ENCODE measurements at regions not wholly inside any gene's neighbourhood (a gene's known extent, or its start where the extent isn't known, plus 50 kb on each side); places are given as distances from the start of the nearest gene placed in this dataset.

DNA sequence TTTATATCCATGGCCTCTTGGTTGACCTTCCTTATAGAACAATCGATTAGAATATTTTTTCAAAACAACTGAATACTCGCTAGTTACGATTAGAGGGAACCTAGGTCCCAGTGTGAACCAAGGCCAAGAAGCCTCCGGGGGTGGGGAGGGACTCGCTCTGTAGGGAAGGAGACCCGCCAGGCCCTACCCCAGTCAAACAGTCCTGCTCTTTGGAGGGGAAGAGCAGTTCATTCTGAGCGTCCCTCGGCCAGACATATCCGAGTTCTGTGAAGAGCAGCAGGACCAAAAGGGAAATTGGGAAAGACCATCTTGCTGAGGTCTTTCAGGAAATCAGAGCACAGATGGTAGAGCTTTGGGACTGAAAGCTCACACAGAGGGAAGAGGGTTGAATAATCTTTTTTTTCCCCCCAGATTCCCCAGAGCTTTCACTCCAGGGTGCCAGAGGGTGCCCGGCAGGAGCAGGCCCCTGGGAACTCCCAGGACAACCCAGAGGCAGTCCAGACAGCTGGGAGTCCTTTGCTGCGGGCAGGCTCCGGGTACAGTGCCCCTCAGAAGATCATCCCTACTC, 137.2 kb upstream of the HES1 start:
- TF ChIP-seq, protein P1, sequence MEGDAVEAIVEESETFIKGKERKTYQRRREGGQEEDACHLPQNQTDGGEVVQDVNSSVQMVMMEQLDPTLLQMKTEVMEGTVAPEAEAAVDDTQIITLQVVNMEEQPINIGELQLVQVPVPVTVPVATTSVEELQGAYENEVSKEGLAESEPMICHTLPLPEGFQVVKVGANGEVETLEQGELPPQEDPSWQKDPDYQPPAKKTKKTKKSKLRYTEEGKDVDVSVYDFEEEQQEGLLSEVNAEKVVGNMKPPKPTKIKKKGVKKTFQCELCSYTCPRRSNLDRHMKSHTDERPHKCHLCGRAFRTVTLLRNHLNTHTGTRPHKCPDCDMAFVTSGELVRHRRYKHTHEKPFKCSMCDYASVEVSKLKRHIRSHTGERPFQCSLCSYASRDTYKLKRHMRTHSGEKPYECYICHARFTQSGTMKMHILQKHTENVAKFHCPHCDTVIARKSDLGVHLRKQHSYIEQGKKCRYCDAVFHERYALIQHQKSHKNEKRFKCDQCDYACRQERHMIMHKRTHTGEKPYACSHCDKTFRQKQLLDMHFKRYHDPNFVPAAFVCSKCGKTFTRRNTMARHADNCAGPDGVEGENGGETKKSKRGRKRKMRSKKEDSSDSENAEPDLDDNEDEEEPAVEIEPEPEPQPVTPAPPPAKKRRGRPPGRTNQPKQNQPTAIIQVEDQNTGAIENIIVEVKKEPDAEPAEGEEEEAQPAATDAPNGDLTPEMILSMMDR (IDR thresholded peaks at IDR 0.05), result no peak
- TF ChIP-seq POLR2A (IDR thresholded peaks at IDR 0.05) (no peak), EP300 (IDR thresholded peaks at IDR 0.05) (no peak)
